DND-41 (cell line): ENCODE measurements at regions not wholly inside any gene's neighbourhood (a gene's known extent, or its start where the extent isn't known, plus 50 kb on each side); places are given as distances from the start of the nearest gene placed in this dataset.

Source experiments
- CTCF ChIP-seq: IDR thresholded peaks from 2 replicates; pipeline ENCODE4 v1.5.1; 2012; ENCODE audit warnings: borderline replicate concordance, low read length, moderate library complexity, mild to moderate bottlenecking; ENCODE audit not compliant: poor library complexity, severe bottlenecking; ENCODE audit errors: extremely low read depth
- EZH2 ChIP-seq: IDR thresholded peaks from 3 replicates; pipeline ENCODE4 v1.6.1; 2012; ENCODE audit warnings: borderline replicate concordance, low read depth, mild to moderate bottlenecking, moderate library complexity, low read length, inconsistent platforms; ENCODE audit not compliant: severe bottlenecking

GRCh38 chr3:87069021-87069420, 78.1 kb upstream of the VGLL3 start:
- no peak for TF ChIP-seq CTCF
- TF ChIP-seq EZH2 = no peak
